Neural cell (in vitro differentiated cells): ENCODE measurements at regions not wholly inside any gene's neighbourhood (a gene's known extent, or its start where the extent isn't known, plus 50 kb on each side); places are given as distances from the start of the nearest gene placed in this dataset.

Experiments used
- H2AFZ ChIP-seq: fragments of 200-600, 300-800 bp; sonication (generic), shearing (Covaris generic); 2 replicates; pipeline ENCODE4 v1.6.0; 2014; ENCODE audit warnings: low read depth, mild to moderate bottlenecking, antibody characterized with exemption, low read length, moderate library complexity
- H3F3A ChIP-seq: fragments of 200-600 bp; shearing (Covaris generic); 2 replicates; pipeline ENCODE4 v1.6.1; 2016; ENCODE audit warnings: mild to moderate bottlenecking, moderate library complexity, mixed read lengths, antibody characterized with exemption, low read length; ENCODE audit not compliant: insufficient read depth, poor library complexity, severe bottlenecking
- H3K27ac ChIP-seq: fragments of 200-600, 300-800 bp; sonication (generic), shearing (Covaris generic); 2 replicates; pipeline ENCODE4 v1.5.1; 2014; ENCODE audit warnings: mild to moderate bottlenecking, low read length, moderate library complexity
- H3K27me3 ChIP-seq: fragments of 300-800, 200-600 bp; sonication (generic), shearing (Covaris generic); 2 replicates; pipeline ENCODE4 v1.6.0; 2014; ENCODE audit warnings: mild to moderate bottlenecking, low read depth, low read length, moderate library complexity; ENCODE audit not compliant: insufficient read depth
- H3K36me3 ChIP-seq: fragments of 300-800, 200-600 bp; sonication (generic), shearing (Covaris generic); 2 replicates; pipeline ENCODE4 v1.5.1; 2014; ENCODE audit warnings: mild to moderate bottlenecking, antibody characterized with exemption, low read length, moderate library complexity; ENCODE audit not compliant: insufficient read depth
- H3K4me2 ChIP-seq: fragments of 300-800, 200-600 bp; sonication (generic), shearing (Covaris generic); 2 replicates; pipeline ENCODE4 v1.6.0; 2014; ENCODE audit warnings: mild to moderate bottlenecking, low read length
- H3K4me3 ChIP-seq: fragments of 300-800, 200-600 bp; sonication (generic), shearing (Covaris generic); 2 replicates; pipeline ENCODE4 v1.5.1; 2014; ENCODE audit warnings: mild to moderate bottlenecking, low read length, moderate library complexity
- H3K79me2 ChIP-seq: fragments of 200-600 bp; shearing (Covaris generic); replicated peaks from 2 replicates; pipeline ENCODE4 v1.6.0; 2014; ENCODE audit warnings: mild to moderate bottlenecking, low read length, moderate library complexity; ENCODE audit not compliant: insufficient read depth
- H3K9ac ChIP-seq: fragments of 300-800, 200-600 bp; sonication (generic), shearing (Covaris generic); 2 replicates; pipeline ENCODE4 v1.6.1; 2016; ENCODE audit warnings: mild to moderate bottlenecking, low read length, mixed read lengths
- H3K9me2 ChIP-seq: fragments of 200-600 bp; shearing (Covaris generic); 2 replicates; pipeline ENCODE4 v1.6.1; 2016; ENCODE audit warnings: mild to moderate bottlenecking, low read length, mixed read lengths; ENCODE audit not compliant: insufficient read depth
- H3K9me3 ChIP-seq: fragments of 200-600, 300-800 bp; sonication (generic), shearing (Covaris generic); 2 replicates; pipeline ENCODE4 v1.6.1; 2016; ENCODE audit warnings: mild to moderate bottlenecking, mixed run types, low read length, moderate library complexity, mixed read lengths
- H4K20me1 ChIP-seq: fragments of 200-600 bp; shearing (Covaris generic); 2 replicates; pipeline ENCODE4 v1.6.1; 2016; ENCODE audit warnings: mild to moderate bottlenecking, mixed run types; ENCODE audit not compliant: insufficient read depth
- CTCF ChIP-seq: fragments of 450-650 bp; IDR thresholded peaks from 2 replicates; pipeline ENCODE4 v1.5.1; 2014; ENCODE audit warnings: antibody characterized with exemption, mild to moderate bottlenecking, moderate library complexity; ENCODE audit not compliant: poor library complexity, severe bottlenecking
- EP300 ChIP-seq: fragments of 450-650 bp; conservative IDR thresholded peaks from 2 replicates; pipeline ENCODE4 v1.6.1; 2014; ENCODE audit warnings: antibody characterized with exemption, mild to moderate bottlenecking, moderate library complexity; ENCODE audit not compliant: poor library complexity, severe bottlenecking
- EZH2 ChIP-seq: fragments of 200-600, 300-800 bp; shearing (Covaris generic), sonication (generic); IDR thresholded peaks from 2 replicates; pipeline ENCODE4 v1.6.1; 2014; ENCODE audit warnings: antibody characterized with exemption, low read length, borderline replicate concordance, mild to moderate bottlenecking; ENCODE audit not compliant: insufficient read depth, poor library complexity, severe bottlenecking
- MXI1 ChIP-seq: fragments of 450-650 bp; conservative IDR thresholded peaks from 2 replicates; pipeline ENCODE4 v1.6.1; 2014; ENCODE audit warnings: antibody characterized with exemption, mild to moderate bottlenecking; ENCODE audit not compliant: poor library complexity, severe bottlenecking
- POLR2AphosphoS5 ChIP-seq: IDR thresholded peaks from 2 replicates; pipeline ENCODE4 v1.6.1; 2012
- RAD21 ChIP-seq: fragments of 450-650 bp; conservative IDR thresholded peaks from 2 replicates; pipeline ENCODE4 v1.6.1; 2014; ENCODE audit warnings: antibody characterized with exemption, mild to moderate bottlenecking, moderate library complexity
- REST ChIP-seq: IDR thresholded peaks from 2 replicates; pipeline ENCODE4 v1.6.1; 2012; ENCODE audit warnings: borderline replicate concordance
- SMC3 ChIP-seq: fragments of 450-650 bp; conservative IDR thresholded peaks from 2 replicates; pipeline ENCODE4 v1.6.1; 2014; ENCODE audit warnings: antibody characterized with exemption, mild to moderate bottlenecking, moderate library complexity; ENCODE audit not compliant: poor library complexity
- TAF1 ChIP-seq: IDR thresholded peaks from 2 replicates; pipeline ENCODE4 v1.6.1; 2012; ENCODE audit warnings: low read depth

GRCh38 chr17:71251951-71252350 is 868.9 kb upstream of the SOX9 start:
- Histone ChIP-seq H3K36me3 (no peaks in the 10 kb centered on the region), H3K4me3 (no peak overlapping the region), H3K9ac (no peak overlapping the region), H3K27me3 (no peaks in the 10 kb centered on the region), H3K9me2 (no peaks in the 10 kb centered on the region), H3K9me3 (no peaks in the 10 kb centered on the region), H3K79me2 (no peaks in the 10 kb centered on the region), H3F3A (no peaks in the 10 kb centered on the region), H4K20me1 (no peaks in the 10 kb centered on the region), H2AFZ (no peak overlapping the region), H3K27ac (no peak overlapping the region), H3K4me2 (no peak overlapping the region)
- TF ChIP-seq EZH2 (no peak), CTCF (no peak), RAD21 (no peak), REST (no peak), SMC3 (no peak), TAF1 (no peak), POLR2AphosphoS5 (no peak), EP300 (no peak), MXI1 (no peak)

- TF ChIP-seq EP300: no peak
- TF ChIP-seq MXI1: no peak
- no peak for TF ChIP-seq SMC3
- no peak for TF ChIP-seq POLR2AphosphoS5
- no peak for TF ChIP-seq CTCF
- no peak for TF ChIP-seq EZH2
- no peaks in the 10 kb centered on the region for H3F3A ChIP-seq
- no peak overlapping the region for H3K4me3 ChIP-seq
- H3K9ac ChIP-seq: no peak overlapping the region
- no peaks in the 10 kb centered on the region for H3K27me3 ChIP-seq
- H3K27ac ChIP-seq: no peak overlapping the region
- no peak overlapping the region for H3K4me2 ChIP-seq
- no peaks in the 10 kb centered on the region for H4K20me1 ChIP-seq
- H3K9me2 ChIP-seq: no peaks in the 10 kb centered on the region
- H2AFZ ChIP-seq: no peak overlapping the region
- no peaks in the 10 kb centered on the region for H3K9me3 ChIP-seq
- no peaks in the 10 kb centered on the region for H3K79me2 ChIP-seq
- H3K36me3 ChIP-seq: no peaks in the 10 kb centered on the region
Measured at GRCh38 chr17:71252436-71252835, 868.4 kb upstream of the SOX9 start.
